GM21576 (cell line): ENCODE measurements at regions not wholly inside any gene's neighbourhood (a gene's known extent, or its start where the extent isn't known, plus 50 kb on each side); places are given as distances from the start of the nearest gene placed in this dataset.

Experiments
- ATAC-seq: cut with Tn5 transposase; IDR thresholded peaks from one replicate; pipeline ENCODE4 v1.9.1; 2021; ENCODE audit warnings: mild to moderate bottlenecking, moderate library complexity; ENCODE audit not compliant: unreplicated experiment

DNA sequence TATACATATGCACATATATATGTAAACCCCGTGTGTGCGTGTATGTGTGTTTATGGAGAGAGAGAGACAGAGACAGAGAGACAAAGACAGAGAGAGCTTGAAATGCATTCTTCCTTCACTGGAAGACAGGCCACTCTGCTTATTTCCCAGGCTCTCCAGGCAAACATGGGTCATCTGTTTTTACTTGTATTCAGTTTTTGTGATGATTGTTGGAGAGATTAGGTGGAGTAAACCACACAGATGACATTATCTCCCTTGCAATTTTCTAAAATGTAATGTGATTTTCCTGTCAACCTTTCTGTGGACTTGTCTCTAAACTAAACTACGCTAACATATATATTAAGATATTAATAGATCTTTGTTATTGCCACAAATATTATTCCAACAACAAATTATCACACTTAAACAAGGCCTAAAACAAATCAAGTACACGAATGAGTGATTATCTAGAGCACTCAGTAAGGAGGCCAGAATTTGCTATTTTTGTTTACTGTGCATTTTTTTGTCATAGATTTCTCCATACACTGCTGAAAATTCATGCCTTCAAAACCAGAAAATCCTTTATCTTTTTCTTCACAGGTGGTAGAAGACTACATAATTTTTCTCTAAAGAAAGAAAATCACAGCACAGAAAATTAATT lies 251.8 kb upstream of the SLIT2 start:
- no peak for ATAC-seq

- ATAC-seq = no peak
These were observed 252.4 kb upstream of the SLIT2 start for GRCh38 chr4:19999276-19999675.

- ATAC-seq = no peak
These were observed 258.5 kb upstream of the SLIT2 start for GRCh38 chr4:19993242-19993641.

- ATAC-seq = no peak
These were observed 259.1 kb upstream of the SLIT2 start for GRCh38 chr4:19992471-19993093.

- ATAC-seq = no peak
These were observed 264.0 kb upstream of the SLIT2 start for GRCh38 chr4:19987746-19988145.

- no peak for ATAC-seq
These were observed 268.6 kb upstream of the SLIT2 start for GRCh38 chr4:19983072-19983471.

GRCh38 chr4:19982556-19982955 lies 269.1 kb upstream of the SLIT2 start:
- no peak for ATAC-seq

- no peak for ATAC-seq
These were observed 279.9 kb upstream of the SLIT2 start for GRCh38 chr4:19971829-19972228.

GRCh38 chr4:19969492-19969891 lies 282.2 kb upstream of the SLIT2 start:
- ATAC-seq = no peak

GRCh38 chr4:19961091-19961490 lies 290.6 kb upstream of the SLIT2 start:
- ATAC-seq = no peak

DNA sequence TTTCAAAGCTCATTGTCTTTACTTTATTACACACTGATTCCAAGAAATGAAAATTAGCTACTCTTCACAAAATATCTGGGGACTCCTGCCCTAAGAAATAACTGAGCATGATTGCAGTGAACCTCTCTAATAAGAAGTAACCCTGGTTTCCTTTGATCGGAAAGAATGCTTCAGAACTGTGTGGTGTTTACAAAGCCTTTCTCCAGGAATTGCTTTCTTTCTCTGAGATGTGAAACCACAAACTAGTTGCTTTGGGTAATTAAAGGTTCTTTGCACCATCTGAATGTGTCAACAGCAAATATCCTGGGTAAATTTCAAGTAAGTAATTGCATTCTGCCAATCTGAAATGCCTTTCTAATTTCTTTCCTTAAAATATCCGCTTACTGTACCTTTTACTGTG lies 292.9 kb upstream of the SLIT2 start:
- no peak for ATAC-seq

DNA sequence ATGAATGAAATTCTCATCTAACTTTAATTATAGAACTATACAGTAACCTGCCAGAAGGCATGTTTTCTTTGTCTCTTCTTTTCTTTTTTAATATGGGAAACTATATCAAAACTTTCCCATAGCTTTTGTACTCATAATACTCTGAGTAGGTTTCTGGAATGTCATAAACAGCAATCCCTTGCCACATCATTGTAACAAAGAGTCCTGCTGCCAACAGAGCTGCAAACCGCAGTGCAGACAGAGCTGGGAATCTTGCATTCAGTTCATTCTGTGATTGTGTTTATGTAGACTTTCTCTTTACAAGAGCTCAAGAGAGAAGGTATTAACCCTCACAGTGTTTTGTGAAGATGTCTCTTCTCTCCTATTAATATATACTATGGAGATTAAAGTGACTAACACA lies 304.4 kb upstream of the SLIT2 start:
- no peak for ATAC-seq

DNA sequence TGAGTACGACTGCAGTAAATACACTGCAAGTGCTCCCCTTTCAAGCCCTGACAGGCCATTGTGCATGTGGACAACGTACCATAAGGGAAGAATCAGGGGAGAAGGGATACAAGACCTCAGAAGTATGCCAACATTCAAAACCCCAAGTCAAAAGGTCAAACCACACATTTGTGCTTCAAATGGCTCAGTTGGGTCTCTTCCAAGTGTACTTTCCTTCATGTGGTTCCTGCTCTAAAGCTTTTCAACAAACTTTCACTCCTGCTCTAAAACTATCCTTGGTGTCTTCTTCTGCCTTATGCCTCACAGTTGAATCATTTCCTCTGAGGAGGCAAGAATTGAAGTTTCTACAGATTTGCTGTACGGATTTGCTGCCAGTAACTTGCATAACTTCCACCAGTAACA lies 305.7 kb upstream of the SLIT2 start:
- no peak for ATAC-seq

DNA sequence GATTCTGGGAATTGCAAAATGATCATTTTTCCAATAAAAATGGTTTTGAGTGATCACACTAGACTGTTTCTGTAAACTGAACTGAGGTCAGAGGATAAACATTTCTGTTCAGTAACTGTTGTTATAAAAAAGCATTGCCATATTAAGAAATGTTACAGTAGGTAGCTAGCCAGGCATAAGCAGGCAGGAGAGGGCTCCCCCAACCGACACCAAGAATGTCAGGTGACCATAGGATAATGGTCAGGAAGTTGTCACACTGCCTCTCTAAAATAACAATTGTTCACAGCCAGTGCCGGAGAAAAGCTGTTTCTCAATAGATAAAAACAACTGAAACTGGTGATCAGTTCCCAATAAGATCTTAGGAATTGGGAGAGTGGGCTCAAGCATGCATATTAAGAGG lies 306.2 kb upstream of the SLIT2 start:
- ATAC-seq = no peak

DNA sequence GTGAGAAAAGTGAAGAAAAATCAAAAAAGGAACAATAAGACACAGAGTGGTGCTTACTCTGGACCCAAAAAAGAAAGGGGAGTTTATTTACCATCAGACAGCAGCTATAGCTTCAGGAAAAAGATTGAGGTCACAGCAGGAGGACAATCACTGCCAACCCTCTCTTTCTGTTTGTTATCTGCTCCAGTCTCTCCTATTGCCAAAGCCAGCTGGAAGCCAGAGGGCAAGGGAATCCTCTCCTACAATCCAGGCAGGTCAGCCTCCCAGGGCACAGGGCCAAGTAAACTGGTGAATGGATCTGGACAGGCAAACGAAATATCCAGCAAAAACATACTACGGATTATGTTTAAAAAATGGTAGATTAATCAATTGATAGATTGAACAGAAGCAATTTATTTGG lies 306.9 kb upstream of the SLIT2 start:
- no peak for ATAC-seq

DNA sequence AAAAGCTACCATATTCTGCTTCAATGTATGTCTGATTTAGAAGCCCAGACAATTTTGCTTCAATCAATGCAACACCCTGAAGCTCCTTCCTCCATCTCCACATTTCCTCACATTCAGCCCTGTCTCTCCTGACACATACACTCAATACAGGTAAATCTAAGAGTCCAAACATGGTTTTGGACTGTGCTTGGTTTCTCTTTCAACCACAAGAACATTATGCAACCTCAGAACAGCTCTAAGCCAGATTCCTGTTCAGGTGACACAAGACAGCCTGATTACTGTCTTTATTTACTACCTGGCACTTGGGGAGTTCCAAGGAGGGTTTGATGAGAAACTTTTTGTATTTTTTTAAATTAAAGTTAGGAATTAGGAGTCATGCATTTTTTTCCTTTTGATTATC lies 307.5 kb upstream of the SLIT2 start:
- ATAC-seq = no peak

- ATAC-seq = no peak
These were observed 310.3 kb upstream of the SLIT2 start for GRCh38 chr4:19941434-19941833.

DNA sequence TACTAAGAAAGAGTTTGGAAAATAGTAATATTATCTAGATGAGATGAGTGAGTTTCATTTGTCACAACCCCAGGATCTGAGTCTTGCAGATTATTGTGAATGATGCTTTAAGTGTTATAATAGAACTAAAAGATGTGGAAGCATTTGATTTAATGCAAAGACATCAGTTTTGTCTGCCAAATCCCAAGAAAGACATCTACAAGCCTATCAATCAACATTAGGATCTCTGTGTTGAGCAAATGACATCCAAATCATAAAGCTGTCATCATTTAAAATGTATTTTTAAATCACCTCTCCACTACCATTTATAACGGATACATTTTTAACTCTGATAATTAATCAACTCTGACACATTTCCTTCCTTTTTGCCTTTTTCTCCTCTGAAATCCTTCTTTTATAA lies 310.8 kb upstream of the SLIT2 start:
- no peak for ATAC-seq

GRCh38 chr4:19936476-19936875 lies 315.2 kb upstream of the SLIT2 start:
- ATAC-seq = no peak

GRCh38 chr4:19930742-19931141 lies 321.0 kb upstream of the SLIT2 start:
- no peak for ATAC-seq

- no peak for ATAC-seq
These were observed 324.3 kb upstream of the SLIT2 start for GRCh38 chr4:19927381-19927780.

DNA sequence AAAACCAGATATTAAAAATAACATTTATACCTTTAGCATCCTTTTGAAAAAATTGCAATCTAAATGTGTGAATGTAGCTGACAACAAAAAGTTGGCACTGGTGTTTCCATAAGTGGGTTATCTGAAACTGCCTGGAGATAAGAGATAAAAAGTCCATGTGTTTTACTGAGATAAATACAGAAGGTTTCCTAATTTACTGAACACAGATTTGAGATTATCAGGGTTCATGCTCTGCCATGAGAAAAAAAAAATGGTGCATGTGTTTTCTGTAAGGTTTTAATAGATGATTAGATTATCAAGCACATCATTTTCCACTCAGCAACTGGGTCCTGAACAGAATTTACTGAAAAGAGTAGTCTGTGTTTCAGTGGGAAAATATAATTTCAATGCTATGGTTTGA lies 326.2 kb upstream of the SLIT2 start:
- ATAC-seq = no peak

DNA sequence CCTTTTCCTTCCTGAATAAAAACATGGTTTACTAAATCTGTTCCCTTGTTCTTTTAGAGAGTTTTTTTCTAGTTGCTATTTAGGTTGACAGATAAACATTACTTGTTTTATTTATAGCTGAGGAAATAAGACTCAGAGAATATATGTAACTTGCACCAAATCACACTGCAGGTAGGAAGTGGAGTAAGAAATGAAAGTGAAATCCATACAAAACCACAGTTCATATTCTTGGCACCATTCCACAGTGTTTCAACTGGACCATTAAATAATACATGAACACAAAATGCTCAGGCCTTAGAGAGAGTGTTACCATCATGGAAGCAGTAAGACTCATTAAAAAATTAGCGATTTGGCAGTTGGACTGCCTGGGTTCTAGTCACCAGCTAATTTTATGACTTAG lies 326.9 kb upstream of the SLIT2 start:
- ATAC-seq = no peak
